HG02938 (cell line): ENCODE measurements at regions not wholly inside any gene's neighbourhood (a gene's known extent, or its start where the extent isn't known, plus 50 kb on each side); places are given as distances from the start of the nearest gene placed in this dataset.
A peak's percentile ranks its signal among the peaks of the same experiment; 100 is the strongest.
"Not testable (repeated sequence)": the region's sequence is repeated elsewhere in the genome, so short reads cannot be mapped to it uniquely, and the experiment has no call there.

ENCODE experiments used
- ATAC-seq: cut with Tn5 transposase; IDR thresholded peaks from one replicate; pipeline ENCODE4 v1.9.1; 2021; ENCODE audit warnings: mild to moderate bottlenecking, moderate library complexity; ENCODE audit not compliant: unreplicated experiment

DNA sequence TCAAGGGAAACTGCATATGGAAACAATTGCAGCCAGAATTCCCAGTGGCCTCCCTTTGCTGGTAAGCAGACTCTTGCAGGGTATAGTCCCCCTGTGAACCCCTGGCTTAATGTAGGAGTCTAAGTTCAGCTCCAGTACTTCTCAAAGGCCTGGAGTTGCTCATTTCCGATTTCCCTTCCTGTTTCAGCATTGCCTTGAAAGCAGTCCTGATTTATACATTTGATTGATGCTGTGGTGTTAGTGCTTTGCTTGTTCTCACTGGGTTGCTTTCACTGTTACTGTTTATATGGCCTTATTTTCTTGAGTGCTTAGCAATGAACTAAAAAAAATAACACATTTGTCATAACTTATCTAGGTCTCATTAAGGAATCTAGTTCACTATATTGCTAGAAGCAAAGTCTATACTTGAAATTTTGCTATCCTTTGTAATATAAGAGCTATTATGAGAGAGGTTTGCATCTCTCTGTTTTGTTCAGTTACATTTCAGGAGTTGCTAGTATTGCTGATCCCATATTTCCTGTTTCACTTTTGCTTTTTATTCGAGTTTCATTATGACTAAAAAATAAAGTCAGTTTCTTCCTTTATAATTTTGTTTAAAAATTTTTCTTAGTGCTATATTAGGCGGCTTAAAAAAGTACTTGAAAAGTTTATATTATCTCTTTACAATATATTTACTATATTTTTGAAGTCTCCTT is 122.4 kb upstream of the NMUR2 start:
- ATAC-seq, result peak; percentile 74

DNA sequence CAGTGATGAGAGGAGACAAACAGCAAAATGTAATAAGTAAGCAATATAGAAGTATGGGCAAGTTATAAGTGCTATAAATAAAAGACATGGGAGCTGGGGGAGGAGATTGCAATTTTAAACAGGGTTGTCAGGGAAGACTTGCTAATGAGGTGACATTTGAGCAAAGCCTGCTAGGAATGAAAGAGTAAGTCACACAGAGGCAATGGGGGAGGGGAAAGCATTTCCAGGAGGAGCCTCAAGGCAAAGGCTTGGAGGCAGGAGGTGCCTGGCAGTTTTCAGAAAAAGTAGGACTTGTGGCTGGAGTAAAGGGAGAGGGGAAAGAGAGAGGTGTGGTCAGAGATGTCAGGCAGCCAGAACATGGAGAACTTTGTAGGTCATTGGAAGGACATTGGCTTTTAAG is 124.4 kb upstream of the NMUR2 start:
- no peak for ATAC-seq

DNA sequence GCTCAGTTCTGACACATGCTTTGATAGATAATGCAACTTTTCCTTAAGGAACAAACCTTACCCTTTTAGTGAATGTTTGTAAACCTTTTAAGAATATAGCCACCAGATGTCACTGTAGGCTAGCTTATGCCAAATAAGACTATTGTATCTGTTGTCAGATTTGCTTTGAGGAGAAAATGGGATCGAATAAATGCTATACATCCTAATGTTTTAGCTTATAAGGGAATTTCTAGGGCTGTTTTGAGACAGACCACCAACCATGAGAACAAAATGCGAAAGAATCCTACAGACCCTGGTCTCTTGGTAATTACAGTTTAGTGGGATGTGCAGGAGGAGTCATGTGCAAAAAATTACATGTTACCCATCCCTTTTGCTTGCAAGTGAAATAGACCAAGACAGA is 127.6 kb upstream of the NMUR2 start:
- ATAC-seq, result no peak

DNA sequence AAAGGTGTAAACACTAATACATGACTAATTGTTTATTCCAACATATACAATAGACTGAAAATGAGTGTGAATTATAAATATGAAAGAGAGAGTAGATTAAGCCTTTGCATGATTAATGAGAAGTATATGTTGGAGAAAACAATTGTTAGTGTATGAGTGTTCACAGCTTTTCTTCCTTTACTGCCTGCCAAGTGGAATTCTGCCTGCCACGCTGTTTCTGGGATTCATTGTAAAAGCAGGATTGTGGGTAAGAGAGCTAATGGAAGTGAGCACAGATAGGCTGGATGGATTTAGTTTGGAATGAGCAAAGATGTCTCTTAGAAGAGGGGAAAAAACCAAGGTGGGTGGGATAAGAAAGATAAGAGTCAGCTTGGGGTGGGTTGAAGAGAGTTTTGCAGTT is 129.6 kb upstream of the NMUR2 start:
- no peak for ATAC-seq

DNA sequence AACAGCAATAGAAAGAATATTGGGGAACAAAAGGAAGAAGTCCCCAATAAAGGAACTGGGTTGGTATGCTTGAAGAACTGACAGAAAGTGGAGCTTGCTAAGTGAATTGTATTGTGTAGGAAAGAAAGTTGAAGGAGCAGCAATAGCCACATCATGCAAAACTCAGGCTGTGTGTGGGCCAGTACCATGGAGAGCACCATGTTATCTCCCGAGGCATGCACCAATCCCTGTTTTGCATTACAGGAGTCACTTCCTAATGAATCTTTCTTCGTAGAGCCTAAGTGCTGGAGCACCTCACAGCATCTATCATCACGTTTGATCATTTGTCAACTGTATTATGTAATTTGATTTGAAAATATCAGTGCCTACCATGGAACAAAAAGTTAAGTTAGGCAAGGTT is 137.7 kb upstream of the NMUR2 start:
- ATAC-seq, result no peak

DNA sequence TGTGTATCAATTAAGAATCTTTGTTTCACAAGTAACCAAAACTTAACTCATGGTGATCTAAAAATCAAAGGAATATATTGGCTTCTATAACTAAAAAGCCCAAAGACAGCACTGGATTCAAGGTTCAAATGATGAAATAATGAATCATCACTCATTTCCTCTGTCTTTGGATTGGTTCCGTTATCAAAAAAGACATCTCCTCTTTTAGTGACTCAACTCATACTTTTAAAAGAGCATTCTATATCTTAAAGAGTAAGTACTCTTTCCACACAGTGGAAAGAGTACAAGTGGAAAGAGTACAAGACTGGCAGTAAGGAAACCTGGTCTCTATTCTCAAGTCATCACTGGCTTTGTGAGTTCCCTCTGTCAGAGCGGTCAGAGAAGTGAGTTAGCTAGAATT is 141.4 kb upstream of the NMUR2 start:
- ATAC-seq, result no peak

DNA sequence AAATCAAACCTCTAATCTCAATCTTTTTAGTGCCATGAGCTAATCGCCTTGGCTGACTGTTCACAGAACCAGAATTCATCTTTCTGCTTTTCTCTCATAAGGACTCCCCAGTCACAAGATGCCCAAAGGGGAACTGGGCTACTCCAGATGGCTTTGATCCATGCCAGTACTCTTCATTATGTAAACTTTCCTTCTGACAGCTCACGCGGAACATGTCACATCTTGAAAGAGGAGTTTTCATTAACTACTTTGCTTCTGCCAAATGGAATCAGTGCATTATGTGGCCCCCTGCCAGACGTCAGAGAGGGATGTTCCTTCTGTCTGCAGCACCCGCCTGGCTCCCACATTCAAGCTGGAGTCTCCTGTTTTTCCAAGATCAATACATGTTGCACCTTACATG is 142.1 kb upstream of the NMUR2 start:
- ATAC-seq, result no peak

DNA sequence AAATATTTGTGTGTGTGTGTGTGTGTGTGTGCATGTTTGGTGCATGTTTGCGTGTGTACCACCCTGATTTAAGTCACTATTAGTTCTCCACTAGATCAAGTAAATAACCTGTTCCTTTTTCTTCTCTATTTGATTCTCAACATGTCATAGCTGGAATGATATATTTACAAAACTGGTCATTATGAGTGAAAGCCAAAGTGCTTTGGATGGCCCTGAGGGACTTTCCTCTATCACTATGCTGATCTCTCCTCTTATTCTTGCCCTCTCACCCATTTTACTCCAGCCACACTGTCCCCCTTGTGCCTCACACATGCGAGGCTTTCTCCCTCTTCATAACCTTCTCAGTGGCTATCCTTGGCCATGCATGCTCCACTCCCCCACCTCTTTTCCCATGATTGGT is 144.6 kb upstream of the NMUR2 start:
- no peak for ATAC-seq

DNA sequence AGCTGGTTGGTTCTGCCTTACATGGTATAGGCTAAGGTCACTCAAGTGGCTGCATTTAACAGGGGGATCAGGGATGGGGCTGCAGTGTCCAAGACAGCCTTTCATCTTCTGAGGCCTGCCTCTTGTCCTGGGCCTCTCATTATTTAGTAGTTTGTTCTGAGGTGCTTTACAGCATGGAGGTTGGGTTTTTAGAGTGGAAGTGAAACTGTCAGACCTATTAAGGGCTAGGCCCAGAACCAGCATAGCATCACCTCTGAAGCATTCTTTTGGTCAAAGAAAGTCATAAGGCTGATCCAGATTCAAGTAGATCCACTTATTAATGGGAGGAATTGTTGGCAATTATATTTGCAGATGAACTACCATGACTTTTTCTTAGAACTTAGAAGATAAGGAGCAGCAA is 146.0 kb upstream of the NMUR2 start:
- no peak for ATAC-seq

DNA sequence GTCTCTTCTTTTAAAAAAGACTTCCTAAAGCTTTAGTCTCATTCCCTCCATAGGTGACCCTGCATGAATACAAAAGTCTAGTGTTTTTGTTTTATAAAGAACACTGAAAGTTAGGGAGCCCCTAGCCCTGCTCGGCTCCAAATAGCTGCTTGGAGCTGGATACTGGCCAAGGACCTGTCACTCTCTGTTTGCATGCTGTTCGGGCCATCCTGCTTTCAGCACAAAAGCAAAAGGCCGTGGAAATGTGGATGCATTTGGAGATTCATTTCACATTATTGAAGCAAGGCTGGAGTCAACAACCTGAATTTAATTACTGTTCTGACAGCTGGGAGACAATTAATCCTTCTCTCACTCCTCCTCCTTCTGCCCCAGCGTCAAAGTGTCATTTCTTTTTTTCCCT is 151.7 kb upstream of the NMUR2 start:
- ATAC-seq, result no peak

DNA sequence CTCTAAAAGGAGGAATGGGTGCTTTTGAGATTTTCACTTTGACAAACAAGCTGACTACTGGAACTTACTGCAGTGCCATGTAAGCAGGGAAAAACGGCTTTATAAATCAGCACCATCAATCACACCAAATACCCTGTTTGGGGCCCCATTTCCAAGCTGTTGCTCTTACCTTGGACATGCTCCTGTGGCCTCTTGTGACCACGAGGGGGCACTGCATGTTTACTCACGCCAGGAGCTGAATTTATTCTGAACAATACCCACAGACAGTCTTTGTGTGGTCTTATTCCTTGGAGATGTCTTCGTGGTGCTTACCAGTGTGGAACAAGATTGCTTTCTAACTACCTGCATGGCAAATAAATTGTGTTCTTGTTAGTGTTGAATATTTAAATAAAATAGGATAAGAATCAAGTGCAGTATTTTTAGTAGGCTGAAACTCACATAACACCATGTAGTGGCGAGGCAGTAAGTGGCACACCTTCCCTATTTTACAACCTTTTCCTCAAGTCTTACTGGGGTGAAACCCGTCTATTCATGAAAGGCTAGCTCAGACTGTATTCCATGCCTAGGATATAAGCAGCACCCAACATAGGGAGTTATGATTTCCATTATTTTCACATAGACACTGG is 155.5 kb upstream of the NMUR2 start:
- peak; percentile 69 for ATAC-seq

DNA sequence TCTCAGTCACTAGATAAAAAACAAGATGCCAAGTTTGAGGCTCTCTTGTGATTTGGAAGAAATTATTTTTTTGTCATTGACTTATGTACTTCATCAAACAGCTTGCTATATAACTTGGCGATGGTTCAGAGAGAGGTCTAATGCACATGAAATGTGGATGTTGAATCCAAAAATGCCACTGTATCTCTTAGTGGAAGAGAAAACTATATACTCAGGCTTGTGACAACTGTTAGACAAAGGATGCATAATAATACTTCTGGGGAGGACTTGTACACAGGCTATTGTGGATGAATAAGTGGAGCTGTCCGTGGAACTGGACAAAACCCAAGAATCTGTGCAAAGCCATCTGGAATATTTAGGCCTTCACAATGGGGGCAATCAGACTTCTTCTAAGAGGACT is 162.9 kb upstream of the NMUR2 start:
- no peak for ATAC-seq

DNA sequence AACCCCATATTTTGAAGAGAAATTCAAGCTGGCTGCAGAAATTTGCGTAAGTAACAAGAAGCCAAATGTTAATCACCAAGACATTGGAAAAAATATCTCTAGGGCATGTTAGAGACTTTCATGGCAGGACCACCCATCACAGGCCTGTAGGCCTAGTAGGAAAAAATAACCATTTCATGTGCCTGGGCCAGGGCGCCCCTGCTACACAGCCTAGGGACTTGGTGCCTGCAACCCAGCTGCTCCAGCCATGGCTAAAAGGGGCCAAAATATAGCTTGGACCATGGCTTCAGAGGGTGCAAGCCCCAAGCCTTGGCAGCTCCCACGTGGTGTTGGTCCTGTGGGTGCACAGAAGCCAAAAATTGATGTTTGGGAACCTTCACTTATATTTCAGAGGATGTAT is 167.7 kb upstream of the NMUR2 start:
- no peak for ATAC-seq

DNA sequence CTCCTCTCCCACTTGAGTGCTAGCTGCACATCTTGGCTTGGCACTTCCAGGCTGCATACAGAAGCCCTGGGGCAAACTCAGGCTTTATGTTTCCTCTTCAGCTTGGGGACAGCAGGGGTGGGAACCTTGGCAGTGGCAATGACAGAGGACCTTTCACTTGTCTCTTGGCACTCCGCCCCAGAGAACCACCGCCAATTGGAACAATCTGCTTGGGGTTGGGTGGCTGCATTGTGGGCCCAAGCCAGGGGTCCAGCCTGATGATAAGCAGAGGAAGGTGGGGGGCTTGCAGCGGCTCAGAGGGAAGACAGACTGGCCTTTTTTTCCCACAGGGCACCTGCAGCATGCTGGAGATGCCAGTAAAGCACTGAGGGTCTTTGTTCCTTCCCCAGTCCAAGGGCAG is 179.0 kb upstream of the NMUR2 start:
- no peak for ATAC-seq

DNA sequence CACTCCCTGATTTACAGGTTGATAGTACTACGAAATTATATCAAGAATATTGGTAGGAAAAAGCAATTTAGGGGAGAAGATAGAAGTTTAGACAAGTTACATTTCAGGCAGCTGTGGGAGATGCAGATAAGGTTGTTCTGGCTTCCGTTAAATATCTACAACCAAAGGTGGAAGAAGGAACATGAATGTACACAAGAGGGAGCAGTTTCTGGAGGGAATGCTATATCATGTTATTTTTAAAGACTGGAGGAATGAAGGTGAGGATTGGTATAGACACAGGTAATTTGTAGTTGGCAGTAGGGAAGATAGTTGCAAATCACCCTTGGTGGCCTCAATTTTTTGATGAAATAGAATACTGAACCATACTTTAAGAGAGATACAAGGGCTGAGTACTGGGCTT is 187.3 kb upstream of the NMUR2 start:
- no peak for ATAC-seq

DNA sequence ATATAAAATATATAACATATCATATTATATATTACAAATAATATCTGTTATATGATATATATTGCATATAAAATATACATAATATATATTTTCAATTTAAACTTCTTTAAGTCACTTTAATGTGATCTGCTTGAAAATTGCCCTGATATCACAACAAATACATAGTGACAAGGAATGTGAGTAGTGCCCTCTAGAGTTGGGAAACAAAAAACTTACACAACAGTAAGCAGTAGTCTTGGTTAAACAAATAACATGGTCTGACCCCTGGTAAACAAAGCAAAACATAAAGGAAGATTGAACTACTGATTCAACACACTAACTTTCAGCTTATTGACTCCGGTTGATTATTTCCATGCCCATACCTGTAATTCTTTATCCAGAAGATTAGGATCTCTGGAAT is 188.3 kb upstream of the NMUR2 start:
- ATAC-seq, result no peak

DNA sequence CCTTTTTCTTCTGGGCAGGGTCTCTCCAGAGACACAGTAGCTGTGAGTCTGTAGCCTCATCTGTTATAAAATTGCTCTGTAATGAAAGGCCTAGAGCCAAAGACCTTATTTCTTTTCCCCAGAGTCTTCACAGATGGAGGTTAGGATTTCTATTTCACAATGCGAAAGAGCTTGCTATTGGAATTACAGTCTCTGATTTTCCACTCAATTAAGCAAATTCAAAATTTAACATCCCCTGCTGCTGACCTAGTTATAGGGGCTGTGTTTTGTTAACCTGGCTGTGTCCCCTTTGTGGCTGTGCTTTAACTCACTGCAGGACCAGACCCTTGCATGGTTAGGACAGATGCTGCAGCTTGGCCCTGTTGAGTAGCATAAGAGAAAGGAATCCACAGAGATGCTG is 190.3 kb upstream of the NMUR2 start:
- ATAC-seq, result no peak

DNA sequence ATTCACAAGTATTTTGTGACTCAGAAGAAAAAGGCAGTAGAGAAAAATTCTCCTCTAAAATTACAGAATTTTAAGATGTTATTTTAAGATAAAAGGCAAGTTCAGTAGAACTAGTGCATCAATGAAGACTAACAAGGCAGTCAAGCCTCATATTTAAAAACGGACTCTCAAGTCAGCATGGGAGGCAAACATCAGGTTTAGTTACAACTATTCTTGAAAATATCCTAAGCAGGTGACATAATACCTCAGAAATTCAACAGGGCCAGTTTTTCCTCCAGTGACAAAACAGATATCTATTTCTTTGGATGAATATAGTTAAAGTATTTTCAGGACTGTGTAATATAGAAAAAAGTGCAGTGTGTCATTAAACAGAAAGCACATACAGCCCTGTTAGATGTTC is 194.0 kb upstream of the NMUR2 start:
- ATAC-seq, result no peak

DNA sequence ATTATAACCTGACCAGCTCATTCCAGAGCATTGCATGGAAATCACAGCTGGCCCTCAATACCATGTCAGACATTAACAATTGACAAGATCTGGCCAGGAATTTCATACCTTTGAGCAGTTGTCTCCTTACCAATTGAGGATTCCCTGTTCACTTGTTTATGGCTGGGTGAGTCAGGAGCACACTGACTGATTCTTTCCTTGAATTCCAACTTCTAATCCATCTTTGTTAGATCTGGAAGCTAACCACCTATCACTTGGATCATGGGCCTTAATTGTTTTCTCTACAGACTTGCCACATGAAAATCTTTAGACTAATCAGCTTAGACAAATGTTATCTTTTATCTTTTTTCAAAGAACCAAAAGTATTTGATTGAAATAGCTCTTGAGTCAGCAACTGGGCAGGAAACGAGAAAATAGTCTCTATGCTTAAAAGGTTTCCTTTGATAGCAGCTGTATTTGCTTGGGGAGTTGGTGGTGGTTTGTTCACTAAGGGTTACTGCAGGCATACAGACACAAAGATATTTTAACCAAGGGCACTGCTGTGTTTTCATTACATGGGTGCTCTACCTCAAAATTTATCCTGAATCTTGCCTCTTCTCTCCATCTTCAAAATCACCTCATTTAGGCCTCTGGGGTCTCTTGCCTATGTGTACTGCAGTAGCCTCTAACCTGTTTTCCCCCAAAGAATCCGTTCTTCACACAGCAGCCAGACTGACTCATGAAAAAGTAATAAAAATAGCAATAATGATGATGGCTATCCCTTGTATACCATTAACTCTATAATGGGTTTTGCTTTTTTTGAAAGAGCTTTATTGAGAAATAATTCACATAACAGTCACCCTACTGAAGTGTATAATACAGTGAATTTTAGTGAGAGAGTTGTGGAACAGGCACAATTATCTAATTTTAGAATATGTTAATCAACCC is 197.0 kb upstream of the NMUR2 start:
- no peak for ATAC-seq

DNA sequence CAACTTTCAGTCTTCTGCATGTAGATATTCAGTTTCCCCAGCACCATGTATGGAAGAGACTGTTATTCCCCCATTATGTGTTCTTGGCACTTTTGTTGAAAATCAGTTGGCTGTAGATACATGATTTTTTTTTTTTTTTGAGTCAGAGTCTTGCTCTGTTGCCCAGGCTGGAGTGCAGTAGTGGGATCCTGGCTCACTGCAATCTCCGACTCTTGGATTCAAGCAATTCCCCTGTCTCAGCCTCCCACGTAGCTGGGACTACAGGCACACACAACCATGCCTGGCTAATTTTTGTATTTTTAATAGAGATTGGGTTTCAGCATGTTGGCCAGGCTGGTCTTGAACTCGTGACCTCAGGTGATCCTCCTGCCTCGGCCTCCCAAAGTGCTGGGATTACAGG is 201.0 kb upstream of the NMUR2 start:
- ATAC-seq, result not testable (repeated sequence)

DNA sequence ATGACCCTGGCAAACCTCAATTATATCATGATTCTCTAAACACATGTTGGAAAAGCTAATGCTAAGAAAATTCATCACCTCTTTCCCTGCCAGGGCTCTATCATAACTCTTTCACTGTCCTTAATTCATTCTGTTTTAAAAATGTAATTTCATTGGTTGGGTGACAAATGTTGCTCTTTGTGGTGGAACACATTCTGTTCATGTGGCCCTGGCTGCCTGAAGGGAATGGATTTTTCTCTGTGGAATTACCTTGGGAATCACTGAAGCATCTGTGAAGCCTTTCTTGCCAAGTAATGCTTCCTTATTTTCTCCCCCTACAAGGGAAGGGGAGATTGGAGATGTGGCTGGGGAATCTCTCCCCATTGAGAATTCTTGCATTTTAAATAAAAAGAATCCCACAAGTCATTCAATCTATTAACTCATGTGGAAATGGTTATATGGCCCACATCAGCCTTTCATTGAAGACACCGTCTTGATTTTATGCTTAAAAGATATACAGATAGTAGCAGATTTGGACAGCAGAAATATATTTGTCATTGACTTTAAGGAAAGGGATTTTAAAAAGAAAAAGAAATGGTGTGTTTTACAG is 201.8 kb upstream of the NMUR2 start:
- no peak for ATAC-seq
